ENCODE measurements at regions not wholly inside any gene's neighbourhood (a gene's known extent, or its start where the extent isn't known, plus 50 kb on each side); places are given as distances from the start of the nearest gene placed in this dataset.

DNA sequence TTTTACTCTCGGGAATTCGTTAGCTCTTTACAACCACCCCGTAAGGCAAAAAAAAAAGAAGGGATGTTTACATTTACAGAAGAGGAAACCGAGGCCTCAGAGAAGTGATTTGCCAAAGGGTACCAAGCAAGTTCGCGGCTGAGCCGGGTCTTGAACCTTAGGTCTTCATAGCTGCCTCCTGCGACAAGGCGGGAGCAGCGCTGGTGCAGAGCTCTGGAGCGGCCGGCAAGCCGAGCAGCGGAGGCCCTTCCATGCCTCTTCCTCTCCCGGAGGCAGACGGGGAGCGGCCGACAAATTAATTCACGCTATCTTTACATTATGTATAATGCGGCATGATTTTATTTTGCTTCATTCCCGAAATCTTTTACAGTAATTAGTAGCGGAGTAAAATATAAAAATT is 536.3 kb downstream of the INSC start:
- no peak for FAIRE-seq
- Histone ChIP-seq H3K4me1 (peaks cover 6% of the 10 kb centered on the region in 3 donors), H3K4me3 (peak overlapping the region in 1 of 4 donors; percentile 34), H3K9me3 (no peaks in the 10 kb centered on the region), H3K36me3 (no peaks in the 10 kb centered on the region), H3K27me3 (no peaks in the 10 kb centered on the region), H3K27ac (peak overlapping the region in 2 of 4 donors; percentile 72 to 81)
- WGBS, 2 donors, result 87% methylated on average over 22 of the region's 22 CpGs
- TF ChIP-seq, protein P1, sequence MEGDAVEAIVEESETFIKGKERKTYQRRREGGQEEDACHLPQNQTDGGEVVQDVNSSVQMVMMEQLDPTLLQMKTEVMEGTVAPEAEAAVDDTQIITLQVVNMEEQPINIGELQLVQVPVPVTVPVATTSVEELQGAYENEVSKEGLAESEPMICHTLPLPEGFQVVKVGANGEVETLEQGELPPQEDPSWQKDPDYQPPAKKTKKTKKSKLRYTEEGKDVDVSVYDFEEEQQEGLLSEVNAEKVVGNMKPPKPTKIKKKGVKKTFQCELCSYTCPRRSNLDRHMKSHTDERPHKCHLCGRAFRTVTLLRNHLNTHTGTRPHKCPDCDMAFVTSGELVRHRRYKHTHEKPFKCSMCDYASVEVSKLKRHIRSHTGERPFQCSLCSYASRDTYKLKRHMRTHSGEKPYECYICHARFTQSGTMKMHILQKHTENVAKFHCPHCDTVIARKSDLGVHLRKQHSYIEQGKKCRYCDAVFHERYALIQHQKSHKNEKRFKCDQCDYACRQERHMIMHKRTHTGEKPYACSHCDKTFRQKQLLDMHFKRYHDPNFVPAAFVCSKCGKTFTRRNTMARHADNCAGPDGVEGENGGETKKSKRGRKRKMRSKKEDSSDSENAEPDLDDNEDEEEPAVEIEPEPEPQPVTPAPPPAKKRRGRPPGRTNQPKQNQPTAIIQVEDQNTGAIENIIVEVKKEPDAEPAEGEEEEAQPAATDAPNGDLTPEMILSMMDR (IDR thresholded peaks at IDR 0.05), result no peak
- no peak for ATAC-seq
- peak in 2 of 6 donors; percentile 14 to 41 for DNase-seq
- intact Hi-C loops (cut with DNase I), result loop anchor here in 1 of 3 donors (10.0 kb wide), 1 partner anchor 954 kb away; no protein-coding TSS in a partner anchor

DNA sequence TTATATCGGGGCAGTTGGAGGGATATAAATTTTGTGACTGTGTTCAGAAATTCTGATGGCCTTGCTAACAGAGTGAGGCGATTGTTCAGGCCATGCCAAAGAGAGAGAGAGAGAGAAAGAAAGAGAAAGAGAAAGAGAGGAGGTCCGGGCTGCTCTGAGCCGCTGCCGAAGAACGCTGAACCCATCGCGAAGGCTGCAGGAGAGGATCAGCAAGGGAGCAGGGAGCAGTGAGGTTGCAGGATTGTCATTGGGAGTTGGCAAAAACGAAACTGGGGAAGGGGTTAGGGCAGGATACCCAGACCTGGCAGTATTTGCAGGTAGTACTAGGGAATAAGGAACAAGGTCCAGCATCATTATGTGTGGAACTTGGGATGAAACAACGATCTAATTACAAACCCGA is 537.1 kb downstream of the INSC start:
- DNase-seq (no peak), ATAC-seq (no peak), FAIRE-seq (no peak)
- H3K4me1 ChIP-seq, result peaks cover 6% of the 10 kb centered on the region in 3 donors
- intact Hi-C loops (cut with DNase I), result loop anchor here in 1 of 3 donors (10.0 kb wide), 1 partner anchor 953 kb away; no protein-coding TSS in a partner anchor
- TF ChIP-seq, protein P1 (IDR thresholded peaks at IDR 0.05), result no peak
- H3K27ac ChIP-seq, result no peak overlapping the region
- no peak overlapping the region for H3K4me3 ChIP-seq
- no peaks in the 10 kb centered on the region for H3K9me3 ChIP-seq
- no peaks in the 10 kb centered on the region for H3K36me3 ChIP-seq
- H3K27me3 ChIP-seq, result no peaks in the 10 kb centered on the region
- 82 to 85% methylated on average over 11 of the region's 11 CpGs for WGBS, 2 donors

DNA sequence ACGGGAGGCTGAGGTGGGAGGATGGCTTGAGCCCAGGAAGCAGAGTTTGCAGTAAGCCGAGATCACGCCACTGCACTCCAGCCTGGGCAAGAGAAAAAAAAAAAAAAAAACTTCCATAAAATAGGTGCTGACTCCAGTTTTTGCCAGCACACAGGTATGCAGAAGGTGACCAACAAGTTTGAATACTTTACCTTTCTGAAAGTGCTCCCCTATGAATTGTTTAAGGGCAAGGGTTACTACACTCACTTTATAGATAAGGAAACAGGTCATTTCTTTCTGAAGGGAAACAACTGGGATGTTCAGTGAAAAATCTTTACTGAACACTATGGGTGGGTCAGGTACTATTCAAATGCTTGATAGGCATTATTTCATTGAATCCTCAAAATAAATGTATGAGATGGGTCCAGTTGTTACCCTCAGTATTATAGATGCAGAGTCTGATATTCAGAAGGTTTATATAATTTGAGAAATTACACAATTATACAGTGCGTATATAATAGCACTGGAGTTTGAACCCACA is 538.5 kb downstream of the INSC start:
- intact Hi-C loops (cut with DNase I), result loop anchor here in 1 of 3 donors (10.0 kb wide), 1 partner anchor 952 kb away; no protein-coding TSS in a partner anchor
- Histone ChIP-seq H3K27ac (no peak overlapping the region), H3K27me3 (no peaks in the 10 kb centered on the region), H3K4me1 (peaks cover 6% of the 10 kb centered on the region in 3 donors), H3K9me3 (no peaks in the 10 kb centered on the region), H3K4me3 (no peak overlapping the region), H3K36me3 (no peaks in the 10 kb centered on the region)
- FAIRE-seq (no peak), DNase-seq (no peak), ATAC-seq (no peak)
- WGBS, 2 donors, result 80 to 96% methylated on average over 4 of the region's 4 CpGs
- TF ChIP-seq, protein P1 (IDR thresholded peaks at IDR 0.05), result no peak

DNA sequence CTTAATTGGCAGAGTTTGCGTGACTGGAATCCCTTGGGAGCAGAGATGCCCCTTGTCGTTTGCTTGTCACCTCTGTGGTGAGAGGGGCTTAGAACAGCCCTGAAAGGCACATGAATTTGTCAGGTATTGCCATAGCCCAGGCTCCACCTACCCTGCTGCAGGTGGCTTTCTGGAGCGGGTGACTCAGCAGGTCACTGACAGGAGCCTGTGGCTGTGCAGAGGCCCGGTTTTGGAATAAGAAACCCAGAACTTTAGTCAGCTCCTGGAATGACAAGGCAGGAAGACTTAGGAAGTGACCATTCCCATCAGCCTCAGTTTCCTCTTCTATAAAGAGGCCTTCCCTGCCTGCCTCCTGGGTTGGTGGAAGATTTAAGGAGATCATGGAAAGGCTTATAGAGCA is 539.7 kb downstream of the INSC start:
- no peak for FAIRE-seq
- ATAC-seq, result no peak
- Histone ChIP-seq H3K36me3 (no peaks in the 10 kb centered on the region), H3K9me3 (no peaks in the 10 kb centered on the region), H3K4me1 (peaks cover 6% of the 10 kb centered on the region in 3 donors), H3K27me3 (no peaks in the 10 kb centered on the region), H3K4me3 (no peak overlapping the region), H3K27ac (no peak overlapping the region)
- DNase-seq, result peak in 1 of 6 donors; percentile 15
- TF ChIP-seq, protein P1 (IDR thresholded peaks at IDR 0.05), result no peak
- 64 to 74% methylated on average over 4 of the region's 4 CpGs for WGBS, 2 donors
- intact Hi-C loops (cut with DNase I), result loop anchor here in 1 of 3 donors (10.0 kb wide), 1 partner anchor 950 kb away; no protein-coding TSS in a partner anchor

DNA sequence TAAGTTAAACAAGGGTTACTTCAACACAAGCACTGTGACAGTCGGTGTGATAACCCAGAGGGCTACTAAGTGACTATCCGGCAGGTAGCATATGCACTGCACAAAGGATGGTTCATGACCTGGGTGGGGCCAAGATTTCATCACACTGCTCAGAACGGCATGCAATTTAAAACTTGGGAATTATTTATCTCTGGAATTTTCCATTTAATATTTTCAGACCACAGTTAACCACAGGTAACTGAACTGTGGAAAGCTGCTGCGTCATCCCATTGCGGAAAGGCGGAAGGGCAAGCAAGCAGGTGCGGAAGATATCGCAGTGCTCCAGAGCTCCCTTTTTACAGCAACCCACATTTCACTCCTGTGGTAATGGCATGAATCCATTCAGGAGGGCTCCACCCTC is 540.8 kb downstream of the INSC start:
- FAIRE-seq, result no peak
- peaks cover 3 to 5% (median 4%) of the 10 kb centered on the region in 3 donors for H3K4me1 ChIP-seq
- no peaks in the 10 kb centered on the region for H3K9me3 ChIP-seq
- no peak for ATAC-seq
- intact Hi-C loops (cut with DNase I), result loop anchor here in 1 of 3 donors (10.0 kb wide), 1 partner anchor 949 kb away; no protein-coding TSS in a partner anchor
- H3K27me3 ChIP-seq, result no peaks in the 10 kb centered on the region
- H3K4me3 ChIP-seq, result no peak overlapping the region
- H3K27ac ChIP-seq, result no peak overlapping the region
- no peaks in the 10 kb centered on the region for H3K36me3 ChIP-seq
- DNase-seq, result no peak
- TF ChIP-seq, protein P1 (IDR thresholded peaks at IDR 0.05), result no peak
- WGBS, 2 donors, result 81 to 84% methylated on average over 8 of the region's 8 CpGs
